Stomach (tissue), 8 donors: ENCODE measurements at regions not wholly inside any gene's neighbourhood (a gene's known extent, or its start where the extent isn't known, plus 50 kb on each side); places are given as distances from the start of the nearest gene placed in this dataset.

ENCODE experiments used
- DNase-seq, 2 donors: peaks; one replicate each; pipeline versions ENCODE4 v3.0.0 to v3.0.0-alpha.2; 2013 to 2019
- H3K27ac ChIP-seq, 5 donors: fragments of 200-600 bp in 4 of 5; sonication (generic) in 4 of 5; one replicate each; pipeline ENCODE4 v1.5.1; 2013 to 2019; ENCODE audit warnings: mild to moderate bottlenecking in 1 of 5, moderate library complexity in 1 of 5
- H3K27me3 ChIP-seq, 3 donors: fragments of 200-600 bp; sonication (generic); one replicate each; pipeline ENCODE4 v1.5.1; 2017 to 2019; ENCODE audit warnings: mixed run types in 1 of 3
- H3K36me3 ChIP-seq, 4 donors: fragments of 200-600 bp; sonication (generic); 1 replicate in 3 of 4; 2 replicates in 1 of 4; pipeline ENCODE4 v1.5.1; 2016 to 2019
- H3K4me1 ChIP-seq, 4 donors: fragments of 200-600 bp; sonication (generic); one replicate each; pipeline ENCODE4 v1.5.1; 2016 to 2019
- H3K4me3 ChIP-seq, 4 donors: fragments of 200-600 bp; sonication (generic) in 3 of 4; one replicate each; pipeline ENCODE4 v1.5.1; 2016 to 2019; ENCODE audit warnings: mild to moderate bottlenecking in 1 of 4
- H3K9me3 ChIP-seq, 4 donors: fragments of 200-600 bp; sonication (generic); one replicate each; pipeline ENCODE4 v1.5.1; 2016 to 2019
- CTCF ChIP-seq, 7 experiments: fragments of 450-650 bp in 4 of 7; fragments of 200-600 bp in 3 of 7; sonication (generic) in 3 of 7; IDR thresholded peaks; one replicate each; pipeline ENCODE4 v1.5.1; 2016 to 2019; ENCODE audit warnings: antibody characterized with exemption in 7 of 7, control low read depth in 2 of 7, mild to moderate bottlenecking in 1 of 7
- EP300 ChIP-seq: sonication (generic); formaldehyde crosslinking; IDR thresholded peaks from one replicate; pipeline ENCODE4 v1.6.1; 2017; ENCODE audit warnings: antibody characterized with exemption
- POLR2A ChIP-seq, 4 donors: fragments of 450-650 bp; IDR thresholded peaks; one replicate each; pipeline ENCODE4 v1.6.1; 2016; ENCODE audit warnings: antibody characterized with exemption in 4 of 4, control low read depth in 2 of 4, mild to moderate bottlenecking in 1 of 4, moderate library complexity in 1 of 4
- POLR2AphosphoS5 ChIP-seq, 3 donors: sonication (generic); formaldehyde crosslinking; IDR thresholded peaks; one replicate each; pipeline ENCODE4 v1.6.1; 2016; ENCODE audit warnings: antibody characterized with exemption in 3 of 3
- WGBS, 5 donors: extraction: QIAGEN DNeasy Blood & Tissue Kit in 3 of 5; methylation state at CpG; one replicate each; pipeline versions ENCODE4 v1.1.5 to v1.1.7; 2013 to 2018; 5-methylcytosine and 5-hydroxymethylcytosine counted together
- intact Hi-C: fragments of 100-400 bp; cut with DNase I; formaldehyde crosslinking; loops from one replicate; pipeline ENCODE4 v1.15.1; 2023; ENCODE audit warnings: low total_unique reads
- donor health status: healthy with polysubstance abuse.
- donor health status: Bipolar disorder and iron deficiency.
- donor health status: healthy.

- no peaks in the 10 kb centered on the region for H3K27me3 ChIP-seq
- 82 to 96% (median 88%) methylated on average over 1 of the region's 1 CpG for WGBS, 5 donors
- TF ChIP-seq CTCF (IDR thresholded peaks at IDR 0.05) (no peak), EP300 (no peak), POLR2A (IDR thresholded peaks at IDR 0.05) (no peak), POLR2AphosphoS5 (IDR thresholded peaks at IDR 0.05) (no peak)
- no peak for DNase-seq
- H3K9me3 ChIP-seq = no peaks in the 10 kb centered on the region
- no peaks in the 10 kb centered on the region for H3K36me3 ChIP-seq
- H3K4me3 ChIP-seq = no peak overlapping the region
- no peaks in the 10 kb centered on the region for H3K4me1 ChIP-seq
- intact Hi-C loops = no loop called here
- H3K27ac ChIP-seq = no peak overlapping the region
These were observed 104.3 kb upstream of the C11orf87 start for GRCh38 chr11:109317726-109318125.

- DNase-seq = no peak
- no peak for TF ChIP-seq EP300
- no peak for TF ChIP-seq CTCF (IDR thresholded peaks at IDR 0.05)
- no peak for TF ChIP-seq POLR2A (IDR thresholded peaks at IDR 0.05)
- TF ChIP-seq POLR2AphosphoS5 (IDR thresholded peaks at IDR 0.05) = no peak
- 45 to 71% (median 50%) methylated on average over 1 of the region's 1 CpG for WGBS, 5 donors
- H3K27ac ChIP-seq = no peak overlapping the region
- H3K9me3 ChIP-seq = no peaks in the 10 kb centered on the region
- no peak overlapping the region for H3K4me3 ChIP-seq
- H3K36me3 ChIP-seq = no peaks in the 10 kb centered on the region
- H3K27me3 ChIP-seq = no peaks in the 10 kb centered on the region
- H3K4me1 ChIP-seq = no peaks in the 10 kb centered on the region
- intact Hi-C loops = no loop called here
These were observed 101.4 kb upstream of the C11orf87 start for GRCh38 chr11:109320595-109320994.

GRCh38 chr11:109326781-109327180, 95.2 kb upstream of the C11orf87 start:
- intact Hi-C loops = no loop called here
- DNase-seq = no peak
- WGBS, 5 donors = 50 to 81% (median 65%) methylated on average over 1 of the region's 1 CpG

GRCh38 chr11:109329716-109330115, 92.3 kb upstream of the C11orf87 start:
- H3K4me3 ChIP-seq = no peak overlapping the region
- no peak for TF ChIP-seq EP300
- no peak for TF ChIP-seq POLR2AphosphoS5 (IDR thresholded peaks at IDR 0.05)
- no peak for TF ChIP-seq CTCF (IDR thresholded peaks at IDR 0.05)
- TF ChIP-seq POLR2A (IDR thresholded peaks at IDR 0.05) = no peak
- DNase-seq = no peak
- H3K9me3 ChIP-seq = peaks cover 0 to 9% (median 0%) of the 10 kb centered on the region in 4 donors
- no peak overlapping the region for H3K27ac ChIP-seq
- WGBS, 5 donors = 63 to 88% (median 74%) methylated on average over 2 of the region's 2 CpGs
- H3K27me3 ChIP-seq = no peaks in the 10 kb centered on the region
- H3K4me1 ChIP-seq = no peaks in the 10 kb centered on the region
- intact Hi-C loops = no loop called here
- H3K36me3 ChIP-seq = no peaks in the 10 kb centered on the region

More at GRCh38 chr11:109326781-109327180, 95.2 kb upstream of the C11orf87 start:
- Histone ChIP-seq H3K4me1 (no peaks in the 10 kb centered on the region), H3K36me3 (no peaks in the 10 kb centered on the region), H3K27ac (no peak overlapping the region), H3K4me3 (no peak overlapping the region), H3K27me3 (no peaks in the 10 kb centered on the region), H3K9me3 (peaks cover 0 to 9% (median 0%) of the 10 kb centered on the region in 4 donors)
- TF ChIP-seq EP300 (no peak), POLR2AphosphoS5 (IDR thresholded peaks at IDR 0.05) (no peak), CTCF (IDR thresholded peaks at IDR 0.05) (no peak), POLR2A (IDR thresholded peaks at IDR 0.05) (no peak)
